H1 (cell line): ENCODE measurements at regions not wholly inside any gene's neighbourhood (a gene's known extent, or its start where the extent isn't known, plus 50 kb on each side); places are given as distances from the start of the nearest gene placed in this dataset.

Experiments
- CTCF ChIA-PET: fragments of 300-600 bp; sonication (Branson Sonifier 250); formaldehyde crosslinking; loops from one replicate; lab custom pipeline; 2021; ENCODE audit not compliant: partially characterized antibody; lab: Charles Lee
- POLR2A ChIA-PET: fragments of 300-600 bp; sonication (Branson Sonifier 250); formaldehyde crosslinking; loops from one replicate; lab custom pipeline; 2021; ENCODE audit warnings: inconsistent platforms; ENCODE audit not compliant: partially characterized antibody; lab: Charles Lee
- DNase-seq, 2 experiments: peaks; one replicate each; pipeline versions ENCODE4 v3.0.0 to v3.0.0-alpha.2; 2010 to 2022; ENCODE audit warnings: low spot score in 2 of 2, low read depth in 1 of 2, mixed read lengths in 1 of 2
- FAIRE-seq: peaks from 2 replicates; lab custom pipeline; 2011; peaks lifted over from hg19 to GRCh38; lab: Jason Lieb, UNC
- H2AFZ ChIP-seq: 2 replicates; pipeline ENCODE4 v1.8.1; 2012; ENCODE audit warnings: low read length, inconsistent platforms
- H2AK5ac ChIP-seq: 2 replicates; pipeline ENCODE4 v1.6.1; 2013; ENCODE audit warnings: low read depth, low read length
- H2BK120ac ChIP-seq: replicated peaks from 2 replicates; pipeline ENCODE3; 2013; ENCODE audit warnings: low read depth, low read length, inconsistent platforms
- H2BK12ac ChIP-seq: 2 replicates; pipeline ENCODE4 v1.6.1; 2013; ENCODE audit warnings: low read depth, low read length
- H2BK15ac ChIP-seq: 2 replicates; pipeline ENCODE4 v1.6.1; 2013; ENCODE audit warnings: low read length
- H2BK20ac ChIP-seq: 2 replicates; pipeline ENCODE4 v1.6.1; 2013; ENCODE audit warnings: low read length
- H2BK5ac ChIP-seq: 2 replicates; pipeline ENCODE4 v1.6.1; 2013; ENCODE audit warnings: low read depth, low read length
- H3K14ac ChIP-seq: 2 replicates; pipeline ENCODE4 v1.6.1; 2013; ENCODE audit warnings: inconsistent platforms; ENCODE audit not compliant: insufficient read length
- H3K18ac ChIP-seq: 2 replicates; pipeline ENCODE4 v1.6.1; 2013; ENCODE audit warnings: low read length; ENCODE audit errors: extremely low read depth
- H3K23ac ChIP-seq: 2 replicates; pipeline ENCODE4 v1.6.1; 2013; ENCODE audit warnings: inconsistent platforms; ENCODE audit not compliant: insufficient read length
- H3K23me2 ChIP-seq: 2 replicates; pipeline ENCODE4 v1.6.1; 2013; ENCODE audit warnings: low read depth, low read length
- H3K27ac ChIP-seq: 2 replicates; pipeline ENCODE4 v1.6.1; 2011; ENCODE audit warnings: low read depth, low read length, inconsistent platforms
- H3K27me3 ChIP-seq, 4 experiments: replicated peaks in 1 of 4; 1 replicate in 1 of 4; 2 replicates in 3 of 4; pipeline versions ENCODE4 v1.6.1 to v1.8.1; 2011 to 2013; ENCODE audit warnings: low read length in 3 of 4, mild to moderate bottlenecking in 3 of 4, inconsistent platforms in 2 of 4, mixed read lengths in 2 of 4, moderate library complexity in 1 of 4; ENCODE audit not compliant: control insufficient read depth in 3 of 4, insufficient read depth in 3 of 4; ENCODE audit errors: extremely low read depth in 1 of 4
- H3K36me3 ChIP-seq, 4 experiments: 2 replicates each; pipeline versions ENCODE4 v1.6.1 to v1.8.1; 2011 to 2013; ENCODE audit warnings: mild to moderate bottlenecking in 4 of 4, low read length in 3 of 4, moderate library complexity in 2 of 4, control low read depth in 1 of 4, inconsistent platforms in 1 of 4; ENCODE audit not compliant: insufficient read depth in 4 of 4, control insufficient read depth in 2 of 4
- H3K4ac ChIP-seq: replicated peaks from 2 replicates; pipeline ENCODE3; 2013; ENCODE audit warnings: low read length, low read depth, mixed read lengths, inconsistent platforms; ENCODE audit not compliant: insufficient read length
- H3K4me1 ChIP-seq, 4 experiments: replicated peaks in 1 of 4; 1 replicate in 1 of 4; 2 replicates in 3 of 4; pipeline versions ENCODE4 v1.6.1 to v1.8.1; 2011 to 2013; ENCODE audit warnings: low read length in 3 of 4, inconsistent platforms in 2 of 4, mixed read lengths in 1 of 4; ENCODE audit not compliant: insufficient read depth in 4 of 4, control insufficient read depth in 3 of 4
- H3K4me2 ChIP-seq, 2 experiments: 2 replicates each; pipeline versions ENCODE4 v1.6.1 to v1.8.1; 2011 to 2013; ENCODE audit warnings: low read depth in 2 of 2, low read length in 2 of 2, control low read depth in 1 of 2, inconsistent platforms in 1 of 2, mild to moderate bottlenecking in 1 of 2; ENCODE audit not compliant: insufficient read depth in 1 of 2
- H3K4me3 ChIP-seq, 4 experiments: fragments of 200-600, 300-600 bp in 1 of 4; sonication (generic), shearing (Covaris generic), sonication (Bioruptor Twin) in 1 of 4; 2 replicates each; pipeline versions ENCODE4 v1.5.1 to v1.8.1; 2011 to 2016; ENCODE audit warnings: low read length in 4 of 4, low read depth in 3 of 4, control low read depth in 2 of 4, inconsistent platforms in 2 of 4, mild to moderate bottlenecking in 2 of 4, mixed read lengths in 1 of 4, moderate library complexity in 1 of 4; ENCODE audit not compliant: insufficient read depth in 2 of 4; ENCODE audit errors: extremely low read depth in 1 of 4
- H3K56ac ChIP-seq: replicated peaks from 2 replicates; pipeline ENCODE3; 2013; ENCODE audit warnings: low read depth, mild to moderate bottlenecking, mixed read lengths, low read length, inconsistent platforms; ENCODE audit not compliant: insufficient read length
- H3K79me1 ChIP-seq: 2 replicates; pipeline ENCODE4 v1.6.1; 2013; ENCODE audit warnings: low read depth, low read length, control low read depth
- H3K79me2 ChIP-seq, 2 experiments: 2 replicates each; pipeline versions ENCODE4 v1.6.1 to v1.8.1; 2012 to 2013; ENCODE audit warnings: low read length in 2 of 2, mild to moderate bottlenecking in 2 of 2, inconsistent platforms in 1 of 2; ENCODE audit not compliant: insufficient read depth in 2 of 2, control insufficient read depth in 1 of 2
- H3K9ac ChIP-seq, 4 experiments: replicated peaks in 1 of 4; 1 replicate in 1 of 4; 2 replicates in 3 of 4; pipeline versions ENCODE4 v1.6.1 to v1.8.1; 2011 to 2013; ENCODE audit warnings: low read depth in 3 of 4, low read length in 3 of 4, control low read depth in 2 of 4, mild to moderate bottlenecking in 2 of 4, moderate library complexity in 2 of 4, inconsistent platforms in 1 of 4; ENCODE audit errors: extremely low read depth in 1 of 4
- H3K9me3 ChIP-seq, 2 experiments: 2 replicates each; pipeline versions ENCODE4 v1.6.1 to v1.8.1; 2012 to 2013; ENCODE audit warnings: mild to moderate bottlenecking in 2 of 2, moderate library complexity in 2 of 2, control low read depth in 1 of 2, inconsistent platforms in 1 of 2, low read depth in 1 of 2, low read length in 1 of 2, mixed read lengths in 1 of 2; ENCODE audit not compliant: insufficient read depth in 2 of 2
- H4K20me1 ChIP-seq, 2 experiments: replicated peaks in 1 of 2; 2 replicates each; pipeline versions ENCODE3 to v1.8.1; 2011 to 2013; ENCODE audit warnings: inconsistent platforms in 2 of 2, low read length in 2 of 2, mild to moderate bottlenecking in 1 of 2; ENCODE audit not compliant: insufficient read depth in 2 of 2, control insufficient read depth in 1 of 2
- H4K5ac ChIP-seq: 2 replicates; pipeline ENCODE4 v1.6.1; 2013; ENCODE audit warnings: low read length, low read depth, mixed read lengths, inconsistent platforms; ENCODE audit not compliant: insufficient read length
- H4K8ac ChIP-seq: 2 replicates; pipeline ENCODE4 v1.8.0; 2013; ENCODE audit warnings: mild to moderate bottlenecking, moderate library complexity, low read length, inconsistent platforms; ENCODE audit not compliant: insufficient read depth; ENCODE audit errors: extremely low read depth
- H4K91ac ChIP-seq: replicated peaks from 2 replicates; pipeline ENCODE3; 2013; ENCODE audit warnings: low read length, mixed read lengths, inconsistent platforms; ENCODE audit not compliant: insufficient read length
- CREB1 ChIP-seq: IDR thresholded peaks from 2 replicates; pipeline ENCODE4 v1.6.1; 2012; ENCODE audit warnings: inconsistent platforms
- POLR2AphosphoS5 ChIP-seq: IDR thresholded peaks from 2 replicates; pipeline ENCODE4 v1.6.1; 2011; ENCODE audit warnings: low read depth, low read length
- RFX5 ChIP-seq: IDR thresholded peaks from 2 replicates; pipeline ENCODE4 v1.6.1; 2011; ENCODE audit warnings: low read depth, low read length, improper control_type of control experiment, borderline replicate concordance
- SP1 ChIP-seq: IDR thresholded peaks from 2 replicates; pipeline ENCODE4 v1.6.1; 2011; ENCODE audit warnings: low read depth, low read length
- TEAD4 ChIP-seq: IDR thresholded peaks from 2 replicates; pipeline ENCODE4 v1.6.1; 2012; ENCODE audit warnings: low read depth, low read length, inconsistent platforms, mixed read lengths
- WGBS, 2 experiments: shearing (Covaris generic) in 1 of 2; methylation state at CpG; one replicate each; pipeline versions ENCODE4 v1.1.6 to v1.1.7; 2013 to 2015; ENCODE audit warnings: low lambda C conversion rate in 2 of 2, mixed read lengths in 2 of 2, inconsistent platforms in 1 of 2, low coverage in 1 of 2, missing lambda C conversion rate in 1 of 2; ENCODE audit not compliant: insufficient replicate concordance in 2 of 2, insufficient coverage in 1 of 2, insufficient read length in 1 of 2; ENCODE audit errors: extremely low coverage in 1 of 2, missing lambda C conversion rate in 1 of 2; 5-methylcytosine and 5-hydroxymethylcytosine counted together

DNA sequence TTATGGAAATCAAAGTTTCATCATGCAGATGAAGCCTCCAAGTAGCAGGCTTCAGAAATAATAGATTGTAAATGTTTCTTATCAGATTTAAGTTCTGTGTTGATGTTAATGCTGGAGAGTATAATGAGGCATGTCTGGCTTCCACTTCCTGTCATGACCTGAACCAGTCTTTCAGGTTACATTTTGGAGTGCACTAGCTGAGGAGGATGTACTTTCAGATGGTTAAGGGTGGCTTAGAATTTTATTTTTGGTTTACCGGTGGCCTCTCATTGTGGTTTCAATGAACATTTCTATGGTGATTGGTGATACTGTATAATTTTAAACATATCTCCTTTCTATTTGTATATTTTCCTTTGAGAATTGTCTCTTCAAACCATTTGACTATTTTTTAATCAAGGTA, 890.4 kb downstream of the SH3BGRL start:
- Histone ChIP-seq H4K8ac (no peak overlapping the region), H2BK5ac (no peak overlapping the region), H2AFZ (no peak overlapping the region), H3K18ac (no peak overlapping the region), H2BK12ac (no peak overlapping the region), H2BK20ac (no peak overlapping the region), H2BK120ac (no peak overlapping the region), H3K23ac (no peak overlapping the region), H3K14ac (no peak overlapping the region), H3K79me1 (no peaks in the 10 kb centered on the region), H4K20me1 (no peaks in the 10 kb centered on the region), H3K9ac (no peak overlapping the region), H2AK5ac (no peak overlapping the region), H3K56ac (no peak overlapping the region), H3K27ac (no peak overlapping the region), H3K79me2 (no peaks in the 10 kb centered on the region), H4K91ac (no peak overlapping the region), H3K4me2 (no peak overlapping the region), H3K27me3 (no peaks in the 10 kb centered on the region), H2BK15ac (no peak overlapping the region), H3K36me3 (no peaks in the 10 kb centered on the region), H3K23me2 (no peaks in the 10 kb centered on the region), H3K4ac (no peak overlapping the region), H3K4me1 (no peaks in the 10 kb centered on the region), H3K9me3 (no peaks in the 10 kb centered on the region; a peak in 1 of 4 replicates), H4K5ac (no peak overlapping the region), H3K4me3 (no peak overlapping the region)
- ChIA-PET POLR2A (no interaction called here), CTCF (no interaction called here)
- FAIRE-seq (peak; percentile 28), DNase-seq (no peak)
- TF ChIP-seq SP1 (no peak), CREB1 (no peak), TEAD4 (no peak), RFX5 (no peak), POLR2AphosphoS5 (no peak)
- WGBS, 2 experiments: 100% methylated on average over 1 of the region's 1 CpG; no CpG with 5 or more reads in 1 of the 2 experiments
